ENCODE measurements at regions not wholly inside any gene's neighbourhood (a gene's known extent, or its start where the extent isn't known, plus 50 kb on each side); places are given as distances from the start of the nearest gene placed in this dataset.

- DNase-seq (ENCODE audit: low read depth in 3 of 3, low spot score in 2 of 3): no peak
Measured at GRCh38 chr3:150050510-150050909, 79.8 kb upstream of the PFN2 start.

GRCh38 chr3:150049317-150049716 lies 78.6 kb upstream of the PFN2 start:
- no peak for DNase-seq (ENCODE audit: low read depth in 3 of 3, low spot score in 2 of 3)

GRCh38 chr3:150041877-150042276 lies 71.2 kb upstream of the PFN2 start:
- DNase-seq (ENCODE audit: low read depth in 3 of 3, low spot score in 2 of 3): no peak

- DNase-seq (ENCODE audit: low read depth in 3 of 3, low spot score in 2 of 3): no peak
Measured at GRCh38 chr3:150040097-150040496, 69.4 kb upstream of the PFN2 start.

- no peak for DNase-seq (ENCODE audit: low read depth in 3 of 3, low spot score in 2 of 3)
Measured at GRCh38 chr3:150038830-150039229, 68.1 kb upstream of the PFN2 start.

- no peak for DNase-seq (ENCODE audit: low read depth in 3 of 3, low spot score in 2 of 3)
Measured at GRCh38 chr3:150036780-150037179, 66.1 kb upstream of the PFN2 start.

GRCh38 chr3:150035910-150036612 lies 65.4 kb upstream of the PFN2 start:
- no peak for DNase-seq (ENCODE audit: low read depth in 3 of 3, low spot score in 2 of 3)

- DNase-seq (ENCODE audit: low read depth in 3 of 3, low spot score in 2 of 3): no peak
Measured at GRCh38 chr3:150035301-150035779, 64.6 kb upstream of the PFN2 start.

GRCh38 chr3:150033721-150034120 lies 63.0 kb upstream of the PFN2 start:
- DNase-seq (ENCODE audit: low read depth in 3 of 3, low spot score in 2 of 3): no peak

- DNase-seq (ENCODE audit: low read depth in 3 of 3, low spot score in 2 of 3): no peak
Measured at GRCh38 chr3:150030841-150031240, 60.1 kb upstream of the PFN2 start.

- no peak for DNase-seq (ENCODE audit: low read depth in 3 of 3, low spot score in 2 of 3)
Measured at GRCh38 chr3:150023239-150023636, 52.5 kb upstream of the PFN2 start.

- no peak for DNase-seq (ENCODE audit: low read depth in 3 of 3, low spot score in 2 of 3)
Measured at GRCh38 chr3:150022381-150023238, 51.9 kb upstream of the PFN2 start.

- no peak for DNase-seq (ENCODE audit: low read depth in 3 of 3, low spot score in 2 of 3)
Measured at GRCh38 chr3:150020527-150020926, 49.8 kb upstream of the PFN2 start.

Data from right renal cortex interstitium (tissue), 3 donors.